ENCODE measurements at regions not wholly inside any gene's neighbourhood (a gene's known extent, or its start where the extent isn't known, plus 50 kb on each side); places are given as distances from the start of the nearest gene placed in this dataset.
A peak's percentile ranks its signal among the peaks of the same experiment; 100 is the strongest.
"Not testable (repeated sequence)": the region's sequence is repeated elsewhere in the genome, so short reads cannot be mapped to it uniquely, and the experiment has no call there.

DNA sequence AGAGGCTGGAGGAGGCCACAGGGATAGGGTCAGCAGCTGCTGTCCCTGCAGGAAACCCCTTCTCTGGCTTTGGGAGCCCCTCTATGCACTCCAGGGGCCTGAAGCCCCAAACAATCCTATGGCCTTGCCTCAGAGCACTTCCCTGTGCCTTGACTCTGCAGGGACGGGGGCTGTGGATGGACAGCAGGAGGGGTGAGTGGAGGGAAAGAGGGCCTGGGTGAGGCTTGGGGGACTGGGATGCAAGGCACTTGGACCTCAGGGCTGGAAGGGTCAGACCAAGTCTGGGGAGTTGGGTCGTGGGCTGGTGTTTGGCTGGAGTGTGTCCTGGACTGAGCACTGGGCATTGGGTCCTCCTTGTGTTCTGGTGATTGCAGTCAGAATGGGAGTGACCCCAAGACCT lies 769.8 kb downstream of the EPHA3 start:
- Histone ChIP-seq H3K4me3 (no peak overlapping the region), H3K36me3 (no peaks in the 10 kb centered on the region), H3K4me1 (no peaks in the 10 kb centered on the region), H3K9me3 (replicated peaks) (no peaks in the 10 kb centered on the region), H3K27me3 (no peaks in the 10 kb centered on the region), H3K27ac (no peak overlapping the region)
- DNase-seq, result no peak

DNA sequence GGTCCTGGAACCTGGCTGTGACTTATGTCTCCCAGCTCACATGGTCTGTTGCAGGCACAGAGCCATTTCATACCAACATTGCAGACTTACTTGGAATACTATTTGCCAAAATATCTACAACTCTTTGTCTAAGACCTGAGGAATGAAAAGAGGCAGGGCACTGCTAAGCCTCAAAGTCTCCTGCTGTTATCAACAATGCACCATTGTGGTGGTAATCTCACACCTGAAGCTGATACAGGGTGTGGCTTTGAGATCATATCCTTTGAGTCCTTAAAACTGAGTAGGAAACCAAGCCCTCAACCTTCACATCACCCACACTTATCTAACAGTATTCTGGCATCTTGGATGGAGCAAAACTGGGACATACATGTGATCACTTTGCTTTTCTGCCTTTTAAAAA lies 782.0 kb downstream of the EPHA3 start:
- Histone ChIP-seq H3K27me3 (no peaks in the 10 kb centered on the region), H3K9me3 (replicated peaks) (no peaks in the 10 kb centered on the region), H3K36me3 (no peaks in the 10 kb centered on the region), H3K4me3 (no peak overlapping the region), H3K27ac (no peak overlapping the region), H3K4me1 (no peaks in the 10 kb centered on the region)
- no peak for DNase-seq

- no peaks in the 10 kb centered on the region for H3K27me3 ChIP-seq
- DNase-seq, result no peak
Measured at GRCh38 chr3:89908711-89909213, 801.3 kb downstream of the EPHA3 start.

GRCh38 chr3:89912031-89912430 lies 804.6 kb downstream of the EPHA3 start:
- H3K36me3 ChIP-seq, result no peaks in the 10 kb centered on the region
- DNase-seq, result no peak
- H3K27me3 ChIP-seq, result no peaks in the 10 kb centered on the region
- no peaks in the 10 kb centered on the region for H3K4me1 ChIP-seq
- H3K9me3 ChIP-seq (replicated peaks), result no peaks in the 10 kb centered on the region
- H3K27ac ChIP-seq, result no peak overlapping the region
- H3K4me3 ChIP-seq, result no peak overlapping the region

More at GRCh38 chr3:89908711-89909213, 801.3 kb downstream of the EPHA3 start:
- H3K4me3 ChIP-seq, result no peak overlapping the region
- no peak overlapping the region for H3K27ac ChIP-seq
- H3K4me1 ChIP-seq, result no peaks in the 10 kb centered on the region
- H3K9me3 ChIP-seq (replicated peaks), result no peaks in the 10 kb centered on the region
- no peaks in the 10 kb centered on the region for H3K36me3 ChIP-seq

- no peak for DNase-seq
- Histone ChIP-seq H3K36me3 (no peaks in the 10 kb centered on the region), H3K4me3 (no peak overlapping the region), H3K9me3 (replicated peaks) (no peaks in the 10 kb centered on the region), H3K4me1 (no peaks in the 10 kb centered on the region), H3K27me3 (no peaks in the 10 kb centered on the region), H3K27ac (no peak overlapping the region)
Measured at GRCh38 chr3:89923921-89924610, 816.6 kb downstream of the EPHA3 start.

GRCh38 chr3:89925976-89926375 lies 818.6 kb downstream of the EPHA3 start:
- Histone ChIP-seq H3K27ac (no peak overlapping the region), H3K4me1 (no peaks in the 10 kb centered on the region), H3K27me3 (no peaks in the 10 kb centered on the region), H3K36me3 (no peaks in the 10 kb centered on the region), H3K4me3 (no peak overlapping the region), H3K9me3 (replicated peaks) (no peaks in the 10 kb centered on the region)
- DNase-seq, result no peak

DNA sequence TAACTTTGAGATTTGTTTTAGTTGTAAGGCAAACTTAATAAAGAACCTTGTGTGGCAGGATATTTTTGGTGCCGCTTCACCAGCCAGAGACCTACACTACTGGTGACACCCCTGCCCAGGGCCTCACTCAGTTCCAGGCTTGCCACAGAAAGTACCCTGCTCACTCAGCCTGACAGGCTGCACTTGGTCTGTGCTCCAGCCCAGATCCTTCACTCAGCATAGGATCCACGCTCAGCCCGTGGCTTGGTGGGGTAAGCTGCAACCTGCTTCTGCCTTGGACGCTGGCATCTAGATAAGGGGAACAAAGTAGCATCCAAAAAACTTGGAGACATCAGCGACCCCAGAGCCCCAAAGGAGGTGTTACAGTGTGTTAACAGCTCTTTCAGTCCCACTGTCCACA lies 825.5 kb downstream of the EPHA3 start:
- Histone ChIP-seq H3K27ac (no peak overlapping the region), H3K36me3 (no peaks in the 10 kb centered on the region), H3K4me1 (no peaks in the 10 kb centered on the region), H3K9me3 (replicated peaks) (no peaks in the 10 kb centered on the region), H3K27me3 (no peaks in the 10 kb centered on the region), H3K4me3 (no peak overlapping the region)
- DNase-seq, result no peak

GRCh38 chr3:89944461-89944860 lies 837.0 kb downstream of the EPHA3 start:
- H3K27ac ChIP-seq; H3K4me1 ChIP-seq; H3K27me3 ChIP-seq; H3K9me3 ChIP-seq (replicated peaks); H3K4me3 ChIP-seq; H3K36me3 ChIP-seq; DNase-seq: not testable (repeated sequence)

DNA sequence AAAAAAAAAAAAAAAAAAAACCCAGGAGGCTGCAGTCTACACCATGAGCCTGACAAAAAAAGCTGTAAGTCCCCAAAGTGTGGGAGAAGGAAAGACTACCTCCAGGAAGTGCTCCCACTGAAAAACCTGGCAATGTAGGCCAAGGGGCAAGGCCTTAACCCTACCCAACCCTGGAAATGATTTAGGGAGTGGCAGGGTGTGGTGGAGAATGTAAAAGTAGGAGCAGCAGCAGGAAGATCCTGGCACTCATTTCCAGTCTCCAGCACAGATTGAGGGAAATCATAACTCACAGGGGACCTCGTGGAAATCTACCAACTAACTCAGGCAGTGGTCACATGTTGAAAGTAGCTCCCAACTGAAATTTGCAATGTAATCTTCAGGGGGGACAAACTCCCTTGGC lies 839.5 kb downstream of the EPHA3 start:
- H3K4me1 ChIP-seq, result no peaks in the 10 kb centered on the region
- no peaks in the 10 kb centered on the region for H3K36me3 ChIP-seq

DNA sequence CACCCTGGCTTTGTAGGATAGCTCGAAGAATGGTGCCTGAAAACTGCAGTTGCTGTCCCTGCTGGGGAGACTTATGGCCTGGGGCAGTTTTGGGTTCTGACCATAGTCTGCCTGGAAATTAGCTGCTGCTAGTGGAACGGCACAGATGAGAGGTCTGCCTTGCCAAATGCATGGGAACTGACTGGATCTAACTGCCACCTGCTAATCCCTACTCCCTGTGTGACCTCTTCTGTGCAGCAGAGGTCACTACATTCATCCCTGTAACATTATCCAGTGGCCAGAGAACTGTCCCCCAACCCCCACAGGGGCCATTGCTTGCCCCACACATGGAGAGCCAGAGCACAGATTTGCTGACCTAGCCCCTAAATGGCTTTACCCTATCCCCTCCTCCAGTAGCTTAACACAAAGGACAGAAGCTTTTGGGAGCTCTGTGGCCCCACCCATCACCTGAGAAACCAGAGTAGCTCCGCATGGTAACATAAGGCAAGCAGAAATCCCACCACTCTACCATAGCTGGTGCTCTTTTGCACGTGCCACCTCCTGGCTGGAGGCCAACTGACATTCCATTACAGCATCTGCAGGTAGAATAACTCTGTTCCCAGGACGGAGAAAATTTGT lies 840.0 kb downstream of the EPHA3 start:
- peak in 1 of 2 experiments; percentile 15 for DNase-seq
- no peak overlapping the region for H3K27ac ChIP-seq
- H3K27me3 ChIP-seq, result no peaks in the 10 kb centered on the region
- no peaks in the 10 kb centered on the region for H3K9me3 ChIP-seq (replicated peaks)
- no peaks in the 10 kb centered on the region for H3K36me3 ChIP-seq
- no peak overlapping the region for H3K4me3 ChIP-seq
- H3K4me1 ChIP-seq, result no peaks in the 10 kb centered on the region

More for the DNA sequence above, 839.5 kb downstream of the EPHA3 start:
- no peak for DNase-seq
- Histone ChIP-seq H3K4me3 (no peak overlapping the region), H3K9me3 (replicated peaks) (no peaks in the 10 kb centered on the region), H3K27ac (no peak overlapping the region), H3K27me3 (no peaks in the 10 kb centered on the region)

DNA sequence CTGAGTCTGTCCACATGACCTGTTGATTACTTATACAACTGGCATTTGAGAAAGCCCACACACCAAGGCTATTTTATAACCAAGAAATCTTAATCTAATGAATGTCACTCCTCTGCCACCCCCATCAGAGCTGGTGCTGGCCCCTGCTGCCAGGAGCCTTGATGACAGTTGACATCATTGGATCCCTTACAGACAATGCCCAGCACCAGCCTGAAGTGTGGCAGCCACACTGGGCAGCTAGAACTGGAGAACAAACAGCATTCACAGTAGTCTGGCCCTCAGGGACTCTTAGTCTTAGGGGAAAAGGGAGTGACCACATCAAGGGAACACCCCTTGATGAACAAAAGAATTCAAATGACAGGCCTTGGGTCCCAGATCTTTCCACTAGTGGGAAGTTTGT lies 840.6 kb downstream of the EPHA3 start:
- H3K4me1 ChIP-seq, result no peaks in the 10 kb centered on the region
- H3K27ac ChIP-seq, result no peak overlapping the region
- no peak for DNase-seq
- no peaks in the 10 kb centered on the region for H3K27me3 ChIP-seq
- no peak overlapping the region for H3K4me3 ChIP-seq
- H3K9me3 ChIP-seq (replicated peaks), result no peaks in the 10 kb centered on the region
- H3K36me3 ChIP-seq, result no peaks in the 10 kb centered on the region

GRCh38 chr3:89950772-89951171 lies 843.4 kb downstream of the EPHA3 start:
- Histone ChIP-seq H3K27me3 (no peaks in the 10 kb centered on the region), H3K36me3 (no peaks in the 10 kb centered on the region), H3K9me3 (replicated peaks) (no peaks in the 10 kb centered on the region), H3K4me1 (0 out of 2 replicates have a peak, but pooled peaks cover 7% of the 10 kb centered on the region), H3K27ac (no peak overlapping the region), H3K4me3 (no peak overlapping the region)
- no peak for DNase-seq

- Histone ChIP-seq H3K9me3 (replicated peaks) (no peaks in the 10 kb centered on the region), H3K27me3 (no peaks in the 10 kb centered on the region), H3K36me3 (no peaks in the 10 kb centered on the region), H3K4me3 (no peak overlapping the region), H3K4me1 (0 out of 2 replicates have a peak, but pooled peaks cover 7% of the 10 kb centered on the region), H3K27ac (no peak overlapping the region)
- DNase-seq, result no peak
Measured at GRCh38 chr3:89954137-89954536, 846.7 kb downstream of the EPHA3 start.

DNA sequence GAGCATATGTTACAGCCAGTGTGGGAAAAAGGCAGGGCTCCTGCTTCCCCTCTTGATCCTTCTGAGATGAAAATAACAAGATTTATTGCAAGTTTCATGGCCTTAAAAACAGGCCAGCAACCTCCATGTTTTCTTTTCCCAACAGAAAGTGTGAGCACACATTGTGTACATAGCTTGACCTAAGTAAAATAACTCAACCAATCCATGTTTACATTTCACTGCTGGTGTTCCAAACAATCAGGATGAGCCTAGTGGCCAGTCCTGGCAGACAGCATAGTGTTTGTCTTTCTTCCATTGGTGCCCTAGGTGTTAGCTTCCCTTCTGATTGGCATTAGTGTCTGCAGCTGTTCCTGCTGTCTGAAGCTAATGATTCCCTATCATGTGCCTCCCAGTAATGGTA lies 847.7 kb downstream of the EPHA3 start:
- Histone ChIP-seq H3K27ac (no peak overlapping the region), H3K4me3 (no peak overlapping the region), H3K27me3 (no peaks in the 10 kb centered on the region), H3K9me3 (replicated peaks) (no peaks in the 10 kb centered on the region), H3K4me1 (0 out of 2 replicates have a peak, but pooled peaks cover 7% of the 10 kb centered on the region), H3K36me3 (no peaks in the 10 kb centered on the region)
- DNase-seq, result peak; percentile 15 to 50

- Histone ChIP-seq H3K27me3 (no peaks in the 10 kb centered on the region), H3K36me3 (no peaks in the 10 kb centered on the region), H3K27ac (no peak overlapping the region), H3K9me3 (replicated peaks) (no peaks in the 10 kb centered on the region), H3K4me1 (0 out of 2 replicates have a peak, but pooled peaks cover 7% of the 10 kb centered on the region), H3K4me3 (no peak overlapping the region)
- no peak for DNase-seq
Measured at GRCh38 chr3:89957451-89957850, 850.0 kb downstream of the EPHA3 start.

GRCh38 chr3:89958163-89958562 lies 850.7 kb downstream of the EPHA3 start:
- DNase-seq, result not testable (repeated sequence)

More at GRCh38 chr3:89958163-89958562, 850.7 kb downstream of the EPHA3 start:
- not testable (repeated sequence) for H3K36me3 ChIP-seq; H3K4me1 ChIP-seq; H3K27ac ChIP-seq; H3K4me3 ChIP-seq; H3K27me3 ChIP-seq; H3K9me3 ChIP-seq (replicated peaks)

All from SJCRH30 (cell line).